ENCODE measurements at regions not wholly inside any gene's neighbourhood (a gene's known extent, or its start where the extent isn't known, plus 50 kb on each side); places are given as distances from the start of the nearest gene placed in this dataset.
"Not testable (repeated sequence)": the region's sequence is repeated elsewhere in the genome, so short reads cannot be mapped to it uniquely, and the experiment has no call there.

DNA sequence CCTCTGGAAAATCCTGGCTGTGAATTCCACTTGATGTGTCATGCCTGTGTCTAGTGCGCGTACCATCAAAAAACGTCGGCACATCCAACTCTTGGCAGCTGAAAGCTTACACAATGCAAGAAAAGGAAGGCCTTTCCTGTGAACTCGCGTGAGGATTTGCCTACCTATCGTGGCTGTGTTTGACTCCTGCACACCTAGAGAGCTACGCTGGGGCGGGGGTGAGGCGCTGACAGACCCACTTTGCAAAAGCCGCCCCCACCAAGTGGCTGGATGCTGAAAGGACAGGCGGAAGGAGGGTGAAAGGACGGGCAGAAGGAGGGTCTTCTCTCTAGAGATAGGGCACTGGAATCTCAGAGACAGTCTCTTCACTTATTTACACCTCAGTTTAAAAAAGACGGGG, 270.1 kb downstream of the EIPR1 start:
- H3K4me3 ChIP-seq (replicated peaks in 1 of 2; ENCODE audit: low read depth in 2 of 2, low read length in 2 of 2), result no peak overlapping the region
- TF ChIP-seq, protein P1, sequence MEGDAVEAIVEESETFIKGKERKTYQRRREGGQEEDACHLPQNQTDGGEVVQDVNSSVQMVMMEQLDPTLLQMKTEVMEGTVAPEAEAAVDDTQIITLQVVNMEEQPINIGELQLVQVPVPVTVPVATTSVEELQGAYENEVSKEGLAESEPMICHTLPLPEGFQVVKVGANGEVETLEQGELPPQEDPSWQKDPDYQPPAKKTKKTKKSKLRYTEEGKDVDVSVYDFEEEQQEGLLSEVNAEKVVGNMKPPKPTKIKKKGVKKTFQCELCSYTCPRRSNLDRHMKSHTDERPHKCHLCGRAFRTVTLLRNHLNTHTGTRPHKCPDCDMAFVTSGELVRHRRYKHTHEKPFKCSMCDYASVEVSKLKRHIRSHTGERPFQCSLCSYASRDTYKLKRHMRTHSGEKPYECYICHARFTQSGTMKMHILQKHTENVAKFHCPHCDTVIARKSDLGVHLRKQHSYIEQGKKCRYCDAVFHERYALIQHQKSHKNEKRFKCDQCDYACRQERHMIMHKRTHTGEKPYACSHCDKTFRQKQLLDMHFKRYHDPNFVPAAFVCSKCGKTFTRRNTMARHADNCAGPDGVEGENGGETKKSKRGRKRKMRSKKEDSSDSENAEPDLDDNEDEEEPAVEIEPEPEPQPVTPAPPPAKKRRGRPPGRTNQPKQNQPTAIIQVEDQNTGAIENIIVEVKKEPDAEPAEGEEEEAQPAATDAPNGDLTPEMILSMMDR (IDR thresholded peaks at IDR 0.05; ENCODE audit: low read depth, low read length), result no peak
- no peak for DNase-seq (ENCODE audit: low read depth in 2 of 2)

DNA sequence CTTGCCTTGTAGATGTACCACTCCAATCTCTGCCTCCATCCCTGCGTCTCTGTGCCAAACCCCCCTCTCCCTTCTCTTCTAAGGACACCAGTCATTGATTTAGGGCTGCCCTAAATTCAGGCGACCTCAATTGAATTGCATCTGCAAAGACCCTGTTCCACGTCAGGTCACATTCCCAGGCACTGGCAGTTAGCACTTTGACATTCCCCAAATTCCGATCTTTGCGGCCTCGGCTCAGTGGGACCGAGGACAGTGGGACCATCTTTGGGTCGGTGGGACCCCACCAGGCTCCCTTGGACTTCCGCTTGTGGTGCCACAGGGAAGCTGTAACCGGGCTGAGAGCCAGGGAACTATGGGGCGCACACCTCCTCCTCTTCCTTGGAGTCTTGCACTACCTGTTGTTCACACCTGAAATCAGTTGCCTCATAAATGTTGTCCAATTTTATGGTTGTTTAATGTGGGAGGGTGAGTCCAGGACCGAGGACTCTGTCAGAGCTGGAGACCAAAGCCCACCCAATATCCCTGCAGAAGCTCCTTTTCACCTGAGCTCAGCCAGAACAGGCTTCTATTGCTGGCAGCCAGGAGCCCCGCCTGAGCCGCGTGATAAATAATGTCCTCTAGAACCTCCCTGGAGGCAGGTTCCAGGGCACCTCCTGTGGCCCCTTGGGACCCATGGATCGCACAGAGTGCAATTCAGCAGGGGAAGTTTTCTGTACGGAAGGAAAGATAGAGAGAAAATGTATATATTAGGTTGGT, 271.6 kb downstream of the EIPR1 start:
- H3K4me3 ChIP-seq (replicated peaks in 1 of 2; ENCODE audit: low read depth in 2 of 2, low read length in 2 of 2), result no peak overlapping the region
- TF ChIP-seq, protein P1 (IDR thresholded peaks at IDR 0.05; ENCODE audit: low read depth, low read length), result no peak
- DNase-seq (ENCODE audit: low read depth in 2 of 2), result no peak

DNA sequence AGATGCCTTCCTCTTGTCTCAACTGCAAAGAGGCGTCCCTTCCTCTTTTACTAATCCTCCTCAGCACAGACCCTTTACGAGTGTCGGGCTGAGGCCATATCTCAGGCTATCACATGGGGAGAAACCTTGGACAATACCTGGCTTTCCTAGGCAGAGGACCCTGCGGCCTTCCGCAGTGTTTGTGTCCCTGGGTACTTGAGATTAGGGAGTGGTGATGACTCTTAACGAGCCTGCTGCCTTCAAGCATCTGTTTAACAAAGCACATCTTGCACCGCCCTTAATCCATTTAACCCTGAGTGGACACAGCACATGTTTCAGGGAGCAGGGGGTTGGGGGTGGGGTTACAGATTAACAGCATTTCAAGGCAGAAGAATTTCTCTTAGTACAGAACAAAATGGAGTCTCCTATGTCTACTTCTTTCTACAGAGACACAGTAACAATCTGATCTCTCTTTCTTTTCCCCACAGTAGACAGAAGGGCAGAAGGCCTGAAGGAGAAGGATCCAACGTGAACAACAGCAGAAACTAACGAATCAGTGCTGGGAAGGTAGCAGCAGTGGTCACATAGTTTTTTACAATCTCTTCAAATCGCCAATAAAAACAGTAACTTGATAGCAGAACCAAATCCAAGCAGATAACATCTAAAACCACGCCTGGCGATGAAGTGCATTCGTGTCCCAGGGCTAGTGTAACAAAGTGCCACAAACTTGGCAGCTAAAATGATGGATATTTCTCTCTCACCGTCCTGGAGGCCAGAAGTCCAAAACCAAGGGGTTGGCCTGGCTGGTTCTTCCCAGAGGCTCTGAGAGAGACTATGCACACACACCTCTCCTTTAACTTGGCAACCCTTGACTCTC, 272.4 kb downstream of the EIPR1 start:
- DNase-seq (ENCODE audit: low read depth in 2 of 2); H3K4me3 ChIP-seq (replicated peaks in 1 of 2; ENCODE audit: low read depth in 2 of 2, low read length in 2 of 2): not testable (repeated sequence)

DNA sequence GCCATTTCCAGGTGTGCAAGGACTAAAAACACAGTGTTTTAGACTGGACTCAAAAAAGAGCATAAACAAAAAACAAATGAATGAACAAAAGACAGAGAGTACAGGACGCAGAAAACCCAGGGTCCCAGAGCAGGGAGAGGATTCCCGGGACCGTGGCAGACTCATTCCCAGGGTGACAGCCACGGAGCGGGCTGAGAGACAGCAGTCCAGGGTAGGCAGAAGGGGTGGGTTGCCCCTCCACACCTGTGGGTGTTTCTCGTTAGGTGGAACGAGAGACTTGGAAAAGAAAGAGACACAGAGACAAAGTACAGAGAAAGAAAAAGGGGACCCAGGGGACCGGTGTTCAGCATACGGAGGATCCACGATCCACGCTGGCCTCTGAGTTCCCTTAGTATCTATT, 273.4 kb downstream of the EIPR1 start:
- no peak for DNase-seq (ENCODE audit: low read depth in 2 of 2)
- TF ChIP-seq, protein P1 (IDR thresholded peaks at IDR 0.05; ENCODE audit: low read depth, low read length), result no peak
- no peak overlapping the region for H3K4me3 ChIP-seq (replicated peaks in 1 of 2; ENCODE audit: low read depth in 2 of 2, low read length in 2 of 2)

DNA sequence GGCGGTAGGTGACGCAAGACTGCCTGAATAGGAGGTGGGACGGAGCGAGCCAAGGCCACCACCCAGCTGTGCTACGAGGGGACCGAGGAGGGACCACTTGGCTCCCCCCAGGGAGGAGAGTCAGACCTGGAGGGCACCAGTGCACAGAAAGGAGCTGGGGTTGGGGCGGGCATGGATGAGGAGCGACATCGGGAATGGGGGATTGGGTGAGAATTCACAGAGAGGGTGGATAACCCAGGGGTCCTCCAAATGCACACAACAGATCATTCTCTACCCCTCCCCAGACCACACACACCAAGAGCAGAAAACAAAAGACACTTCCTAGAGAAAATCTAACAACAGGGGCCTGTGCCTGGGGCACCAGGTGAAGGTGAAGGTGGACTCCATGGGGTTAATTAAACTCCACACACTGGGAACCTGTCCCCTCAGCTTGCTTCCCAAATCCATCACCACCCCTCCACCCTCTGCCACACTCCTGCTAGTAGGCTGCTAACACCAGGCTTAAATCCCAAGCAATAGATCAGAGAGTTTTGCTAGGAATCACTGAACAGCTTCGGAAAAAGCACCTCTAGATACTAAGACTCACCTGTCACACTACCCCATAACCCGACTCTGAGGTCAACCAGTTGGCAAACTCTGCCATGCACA, 274.6 kb downstream of the EIPR1 start:
- DNase-seq (ENCODE audit: low read depth in 2 of 2), result no peak
- H3K4me3 ChIP-seq (replicated peaks in 1 of 2; ENCODE audit: low read depth in 2 of 2, low read length in 2 of 2), result no peak overlapping the region
- TF ChIP-seq, protein P1 (IDR thresholded peaks at IDR 0.05; ENCODE audit: low read depth, low read length), result no peak

DNA sequence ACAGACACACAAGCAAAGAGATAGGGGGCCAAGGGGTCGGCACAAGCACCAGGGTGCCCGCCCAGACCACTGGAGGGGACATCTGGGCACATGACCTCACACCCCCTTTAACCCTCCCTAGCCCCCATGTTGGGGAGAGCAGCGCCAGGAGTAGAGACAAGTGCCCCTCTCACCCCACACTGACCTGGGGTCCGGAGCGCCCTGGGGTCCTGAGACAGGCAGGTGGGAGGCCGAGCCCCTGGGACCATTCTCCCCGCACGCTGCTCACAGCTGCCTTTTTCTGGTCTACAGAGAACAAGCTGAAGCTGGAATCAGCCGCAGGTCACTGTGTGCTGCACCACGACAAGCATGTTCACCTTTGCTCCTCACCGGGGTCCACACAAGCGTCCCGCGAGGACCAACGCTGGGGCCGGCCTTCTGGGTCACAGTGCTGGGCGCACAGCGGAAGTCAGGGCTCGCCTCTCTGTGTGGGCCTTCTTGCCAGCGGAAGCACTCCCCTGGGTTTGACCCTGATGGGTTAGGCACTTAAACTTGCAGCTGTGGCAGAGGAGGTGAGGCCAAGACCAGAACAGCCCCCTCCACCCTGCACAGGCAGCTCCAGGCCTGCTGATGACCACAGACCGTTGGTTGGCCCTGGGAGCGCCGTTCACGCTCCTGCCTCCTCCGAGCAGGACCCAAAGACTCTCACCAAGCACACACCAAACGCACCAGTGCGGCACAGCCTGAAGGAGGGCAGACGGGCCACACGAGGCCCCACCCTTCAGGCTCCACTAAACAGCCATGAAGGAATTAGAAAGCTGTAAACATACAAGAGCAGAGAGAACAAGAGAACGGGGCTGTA, 275.3 kb downstream of the EIPR1 start:
- H3K4me3 ChIP-seq (replicated peaks in 1 of 2; ENCODE audit: low read depth in 2 of 2, low read length in 2 of 2), result no peak overlapping the region
- DNase-seq (ENCODE audit: low read depth in 2 of 2), result no peak
- TF ChIP-seq, protein P1 (IDR thresholded peaks at IDR 0.05; ENCODE audit: low read depth, low read length), result no peak
